IMR-90 (cell line): ENCODE measurements at regions not wholly inside any gene's neighbourhood (a gene's known extent, or its start where the extent isn't known, plus 50 kb on each side); places are given as distances from the start of the nearest gene placed in this dataset.

Source experiments
- ATAC-seq: fragments of 200-7000 bp; cut with Tn5 transposase; 2 replicates; pipeline ENCODE4 v1.9.1; 2020; ENCODE audit warnings: low read depth, mild to moderate bottlenecking, moderate library complexity
- BruUV-seq: library from RNA; stranded (reverse); fragments of 400-500 nt; replicated peaks from 2 replicates; lab custom pipeline; 2021; lab: Mats Ljungman, UMichigan
- CTCF ChIA-PET: fragments of 300-600 bp; formaldehyde crosslinking; extraction: SDS; loops from one replicate; lab custom pipeline; 2021; ENCODE audit warnings: antibody characterized with exemption; lab: Yijun Ruan, JAX
- POLR2A ChIA-PET: fragments of 300-600 bp; sonication (Branson Sonifier 250); formaldehyde crosslinking; loops from one replicate; lab custom pipeline; 2022; ENCODE audit warnings: antibody characterized with exemption; ENCODE audit not compliant: unreplicated experiment; lab: Charles Lee
- DNase-seq: peaks from one replicate; pipeline ENCODE4 v3.0.0; 2013
- H2AFZ ChIP-seq: replicated peaks from 2 replicates; pipeline ENCODE3; 2013; ENCODE audit warnings: low read length, mild to moderate bottlenecking; ENCODE audit not compliant: poor library complexity
- H2AK5ac ChIP-seq: 2 replicates; pipeline ENCODE4 v1.6.1; 2013; ENCODE audit warnings: low read depth, low read length, inconsistent platforms
- H2AK9ac ChIP-seq: replicated peaks from 2 replicates; pipeline ENCODE3; 2013; ENCODE audit warnings: mild to moderate bottlenecking, low read depth, low read length, moderate library complexity; ENCODE audit not compliant: poor library complexity
- H2BK120ac ChIP-seq: 2 replicates; pipeline ENCODE4 v1.6.1; 2013; ENCODE audit warnings: low read depth, low read length, inconsistent platforms
- H2BK15ac ChIP-seq: 3 replicates; pipeline ENCODE4 v1.6.1; 2013; ENCODE audit warnings: low read depth, low read length, inconsistent platforms
- H2BK20ac ChIP-seq: 2 replicates; pipeline ENCODE4 v1.6.1; 2013; ENCODE audit warnings: low read depth, mild to moderate bottlenecking, inconsistent platforms, low read length, moderate library complexity
- H2BK5ac ChIP-seq: 2 replicates; pipeline ENCODE4 v1.6.1; 2013; ENCODE audit warnings: mild to moderate bottlenecking, low read depth, low read length, inconsistent platforms; ENCODE audit not compliant: poor library complexity, severe bottlenecking
- H3K14ac ChIP-seq: replicated peaks from 2 replicates; pipeline ENCODE4 v1.6.1; 2013; ENCODE audit warnings: low read depth, low read length, inconsistent platforms
- H3K18ac ChIP-seq: 2 replicates; pipeline ENCODE4 v1.6.1; 2013; ENCODE audit warnings: low read depth, low read length, control low read depth
- H3K23ac ChIP-seq: 2 replicates; pipeline ENCODE4 v1.6.1; 2013; ENCODE audit warnings: low read depth, low read length, inconsistent platforms
- H3K27ac ChIP-seq: 2 replicates; pipeline ENCODE4 v1.5.1; 2013; ENCODE audit warnings: mild to moderate bottlenecking, control low read depth, low read length; ENCODE audit not compliant: insufficient read depth
- H3K27me3 ChIP-seq: 2 replicates; pipeline ENCODE4 v1.6.1; 2013; ENCODE audit warnings: low read length; ENCODE audit not compliant: control insufficient read depth, insufficient read depth
- H3K36me3 ChIP-seq: 2 replicates; pipeline ENCODE4 v1.6.1; 2013; ENCODE audit warnings: low read length, mixed read lengths; ENCODE audit not compliant: control insufficient read depth, insufficient read depth
- H3K4ac ChIP-seq: 2 replicates; pipeline ENCODE4 v1.6.1; 2013; ENCODE audit warnings: low read depth, low read length, inconsistent platforms
- H3K4me1 ChIP-seq: 2 replicates; pipeline ENCODE4 v1.6.1; 2013; ENCODE audit warnings: low read length, mixed read lengths; ENCODE audit not compliant: control insufficient read depth, insufficient read depth
- H3K4me2 ChIP-seq: 2 replicates; pipeline ENCODE4 v1.6.1; 2013; ENCODE audit warnings: low read depth, mild to moderate bottlenecking, control low read depth, low read length, moderate library complexity
- H3K4me3 ChIP-seq: 2 replicates; pipeline ENCODE4 v1.5.1; 2013; ENCODE audit warnings: low read depth, mild to moderate bottlenecking, control low read depth, low read length, moderate library complexity; ENCODE audit not compliant: insufficient read depth
- H3K56ac ChIP-seq: 2 replicates; pipeline ENCODE4 v1.6.1; 2013; ENCODE audit warnings: low read length, inconsistent platforms; ENCODE audit not compliant: insufficient read depth; ENCODE audit errors: extremely low read depth
- H3K79me1 ChIP-seq, 2 experiments: 2 replicates each; pipeline ENCODE4 v1.6.1; 2013; ENCODE audit warnings: low read length in 2 of 2, inconsistent platforms in 1 of 2, low read depth in 1 of 2
- H3K9ac ChIP-seq: 2 replicates; pipeline ENCODE4 v1.6.1; 2013; ENCODE audit warnings: low read depth, low read length, control low read depth
- H3K9me1 ChIP-seq: 2 replicates; pipeline ENCODE4 v1.6.1; 2013; ENCODE audit warnings: low read length, inconsistent platforms; ENCODE audit not compliant: insufficient read depth
- H3K9me3 ChIP-seq: 2 replicates; pipeline ENCODE4 v1.6.1; 2013; ENCODE audit warnings: low read length; ENCODE audit not compliant: control insufficient read depth, insufficient read depth
- H4K20me1 ChIP-seq: 2 replicates; pipeline ENCODE4 v1.6.1; 2013; ENCODE audit warnings: low read length, inconsistent platforms; ENCODE audit not compliant: insufficient read depth
- H4K5ac ChIP-seq: 2 replicates; pipeline ENCODE4 v1.6.1; 2013; ENCODE audit warnings: mild to moderate bottlenecking, low read depth, low read length, control low read depth
- H4K8ac ChIP-seq, 2 experiments: 2 replicates each; pipeline ENCODE4 v1.6.1; 2013; ENCODE audit warnings: low read depth in 2 of 2, low read length in 2 of 2, control low read depth in 1 of 2, inconsistent platforms in 1 of 2
- H4K91ac ChIP-seq: 2 replicates; pipeline ENCODE4 v1.6.1; 2013; ENCODE audit warnings: low read depth, low read length, inconsistent platforms; ENCODE audit not compliant: insufficient read depth
- BHLHE40 ChIP-seq: fragments of 150-350 bp; IDR thresholded peaks from 2 replicates; pipeline ENCODE4 v1.6.1; 2016; ENCODE audit warnings: mild to moderate bottlenecking, low read depth, low read length
- CEBPB ChIP-seq: IDR thresholded peaks from 2 replicates; pipeline ENCODE4 v1.6.1; 2012; ENCODE audit warnings: low read depth, low read length, improper control_type of control experiment
- CHD1 ChIP-seq: IDR thresholded peaks from 2 replicates; pipeline ENCODE4 v1.6.1; 2012; ENCODE audit warnings: low read depth, low read length, improper control_type of control experiment
- CTCF ChIP-seq: conservative IDR thresholded peaks from 2 replicates; pipeline ENCODE4 v1.5.1; 2012; ENCODE audit warnings: mild to moderate bottlenecking, low read depth, low read length, improper control_type of control experiment
- ELK1 ChIP-seq: fragments of 150-350 bp; IDR thresholded peaks from 2 replicates; pipeline ENCODE4 v1.6.1; 2016; ENCODE audit warnings: low read depth, mild to moderate bottlenecking, low read length, moderate library complexity, borderline replicate concordance
- FOS ChIP-seq: fragments of 150-350 bp; IDR thresholded peaks from 2 replicates; pipeline ENCODE4 v1.6.1; 2016; ENCODE audit warnings: low read depth, low read length
- MAFK ChIP-seq: IDR thresholded peaks from 2 replicates; pipeline ENCODE4 v1.6.1; 2012; ENCODE audit warnings: low read depth, low read length, improper control_type of control experiment
- MAZ ChIP-seq: IDR thresholded peaks from 2 replicates; pipeline ENCODE4 v1.6.1; 2012; ENCODE audit warnings: low read depth, mild to moderate bottlenecking, low read length, improper control_type of control experiment, moderate library complexity, borderline replicate concordance
- MXI1 ChIP-seq: IDR thresholded peaks from 2 replicates; pipeline ENCODE4 v1.6.1; 2012; ENCODE audit warnings: low read depth, mild to moderate bottlenecking, low read length, moderate library complexity, borderline replicate concordance
- NFE2L2 ChIP-seq: fragments of 150-350 bp; IDR thresholded peaks from 2 replicates; pipeline ENCODE4 v1.6.1; 2016; ENCODE audit warnings: low read depth, mild to moderate bottlenecking, low read length
- POLR2A ChIP-seq: IDR thresholded peaks from 2 replicates; pipeline ENCODE4 v1.6.1; 2012; ENCODE audit warnings: mild to moderate bottlenecking, low read depth, low read length
- RAD21 ChIP-seq: IDR thresholded peaks from 2 replicates; pipeline ENCODE4 v1.6.1; 2012; ENCODE audit warnings: low read length, improper control_type of control experiment
- RCOR1 ChIP-seq: IDR thresholded peaks from 2 replicates; pipeline ENCODE4 v1.6.1; 2012; ENCODE audit warnings: mild to moderate bottlenecking, low read length, improper control_type of control experiment; ENCODE audit not compliant: insufficient replicate concordance
- RFX5 ChIP-seq: IDR thresholded peaks from 2 replicates; pipeline ENCODE4 v1.8.0; 2012; ENCODE audit warnings: low read depth, mild to moderate bottlenecking, low read length, moderate library complexity
- SMC3 ChIP-seq: fragments of 150-350 bp; IDR thresholded peaks from 2 replicates; pipeline ENCODE4 v1.6.1; 2016; ENCODE audit warnings: low read depth, mild to moderate bottlenecking, antibody characterized with exemption, low read length, moderate library complexity
- USF2 ChIP-seq: fragments of 150-350 bp; IDR thresholded peaks from 2 replicates; pipeline ENCODE4 v1.6.1; 2017; ENCODE audit warnings: mild to moderate bottlenecking, antibody characterized with exemption, low read length, low read depth
- WGBS, 2 experiments: methylation state at CpG; one replicate each; pipeline versions ENCODE4 v1.1.5 to v1.1.7; 2013; ENCODE audit warnings: missing lambda C conversion rate in 2 of 2; ENCODE audit not compliant: insufficient read length in 1 of 2; ENCODE audit errors: extremely low coverage in 2 of 2; 5-methylcytosine and 5-hydroxymethylcytosine counted together
- dilution Hi-C: fragments of 300-500 bp; cut with HindIII; formaldehyde crosslinking; loops from one replicate; pipeline ENCODE4 v1.14.3; 2018; ENCODE audit warnings: low sequenced_read_pairs; ENCODE audit not compliant: unreplicated experiment
- in situ Hi-C: fragments of 300-500 bp; cut with MboI; formaldehyde crosslinking; loops from 3 replicates; pipeline ENCODE4 v1.14.3; 2019; ENCODE audit warnings: low sequenced_read_pairs, inconsistent platforms, mixed read lengths
- intact Hi-C: fragments of 100-400 bp; cut with micrococcal nuclease; formaldehyde crosslinking; loops from 2 replicates; pipeline ENCODE4 v1.10.0; 2022

- Histone ChIP-seq H2AK9ac (no peak overlapping the region), H2AK5ac (peak overlapping the region; percentile 51; the same call in 1 of the 2 replicates), H3K4me3 (no peak overlapping the region), H4K5ac (peak overlapping the region; percentile 89), H2BK15ac (peak overlapping the region; percentile 87; the same call in 2 of the 3 replicates), H3K36me3 (no peaks in the 10 kb centered on the region), H3K79me1 (no peaks in the 10 kb centered on the region), H3K4me2 (peak overlapping the region; percentile 67), H3K14ac (peak overlapping the region; percentile 79), H3K18ac (peak overlapping the region; percentile 84), H3K4me1 (peaks cover 5% of the 10 kb centered on the region), H2BK5ac (peak overlapping the region; percentile 38), H4K91ac (peak overlapping the region; percentile 74; the same call in 1 of the 2 replicates), H4K8ac (peak overlapping the region; percentile 8 to 78; a peak in 3 of 4 replicates), H2AFZ (peak overlapping the region; percentile 78), H2BK20ac (peak overlapping the region; percentile 89), H3K27ac (peak overlapping the region; percentile 1; the same call in 1 of the 2 replicates), H3K56ac (0 out of 2 replicates have a peak overlapping the region, but pooled peaks have one; percentile 1), H3K9me3 (no peaks in the 10 kb centered on the region), H4K20me1 (no peaks in the 10 kb centered on the region), H3K23ac (peak overlapping the region; percentile 39), H3K9me1 (peaks cover 4% of the 10 kb centered on the region; the same call in 1 of the 2 replicates), H3K27me3 (no peaks in the 10 kb centered on the region), H2BK120ac (peak overlapping the region; percentile 87), H3K4ac (peak overlapping the region; percentile 75), H3K9ac (no peak overlapping the region)
- dilution Hi-C loops (no loop called here), intact Hi-C loops (loop anchor here (10.0 kb wide), 1 partner anchor 86 kb away; no protein-coding TSS in a partner anchor), in situ Hi-C loops (no loop called here)
- TF ChIP-seq MAZ, result no peak
- no peak for TF ChIP-seq RCOR1
- TF ChIP-seq SMC3, result no peak
- no peak for TF ChIP-seq POLR2A
- TF ChIP-seq USF2, result no peak
- no peak for TF ChIP-seq NFE2L2
- no peak for TF ChIP-seq CEBPB
- no peak for TF ChIP-seq RFX5
- TF ChIP-seq BHLHE40, result no peak
- no peak for TF ChIP-seq MXI1
- TF ChIP-seq RAD21, result no peak
- TF ChIP-seq FOS, result no peak
- no peak for TF ChIP-seq ELK1
- no peak for TF ChIP-seq CHD1
- TF ChIP-seq MAFK, result no peak
- TF ChIP-seq CTCF, result no peak
- ATAC-seq, result peak; percentile 68
- CTCF ChIA-PET, result no interaction called here
- no CpG with 5 or more reads among the region's 3 CpGs for whole genome bisulfite sequencing, 2 experiments
- peak; percentile 17 for DNase-seq
- POLR2A ChIA-PET, result interaction anchor here (1.2 kb wide), 1 partner anchor 515 kb away, joined by 4 read pairs; no protein-coding TSS in a partner anchor
- no TSS peak for BruUV-seq
Measured at GRCh38 chr6:139888681-139889122, 514.3 kb upstream of the CITED2 start.
